ENCODE measurements at regions not wholly inside any gene's neighbourhood (a gene's known extent, or its start where the extent isn't known, plus 50 kb on each side); places are given as distances from the start of the nearest gene placed in this dataset.

- TF ChIP-seq POLR2AphosphoS5 (IDR thresholded peaks at IDR 0.05) (no peak), CTCF (IDR thresholded peaks at IDR 0.05) (no peak), EP300 (IDR thresholded peaks at IDR 0.05; ENCODE audit: low read depth) (no peak)
Measured at GRCh38 chr2:59909147-59909546, 644.3 kb downstream of the BCL11A start.

Measured in transverse colon (tissue), 4 donors.